Fibroblast of peridontal ligament (primary cell): ENCODE measurements at regions not wholly inside any gene's neighbourhood (a gene's known extent, or its start where the extent isn't known, plus 50 kb on each side); places are given as distances from the start of the nearest gene placed in this dataset.
"Not testable (repeated sequence)": the region's sequence is repeated elsewhere in the genome, so short reads cannot be mapped to it uniquely, and the experiment has no call there.

Source experiments
- DNase-seq: peaks from one replicate; pipeline ENCODE4 v3.0.0-alpha.2; 2010; ENCODE audit errors: extremely low read depth

DNA sequence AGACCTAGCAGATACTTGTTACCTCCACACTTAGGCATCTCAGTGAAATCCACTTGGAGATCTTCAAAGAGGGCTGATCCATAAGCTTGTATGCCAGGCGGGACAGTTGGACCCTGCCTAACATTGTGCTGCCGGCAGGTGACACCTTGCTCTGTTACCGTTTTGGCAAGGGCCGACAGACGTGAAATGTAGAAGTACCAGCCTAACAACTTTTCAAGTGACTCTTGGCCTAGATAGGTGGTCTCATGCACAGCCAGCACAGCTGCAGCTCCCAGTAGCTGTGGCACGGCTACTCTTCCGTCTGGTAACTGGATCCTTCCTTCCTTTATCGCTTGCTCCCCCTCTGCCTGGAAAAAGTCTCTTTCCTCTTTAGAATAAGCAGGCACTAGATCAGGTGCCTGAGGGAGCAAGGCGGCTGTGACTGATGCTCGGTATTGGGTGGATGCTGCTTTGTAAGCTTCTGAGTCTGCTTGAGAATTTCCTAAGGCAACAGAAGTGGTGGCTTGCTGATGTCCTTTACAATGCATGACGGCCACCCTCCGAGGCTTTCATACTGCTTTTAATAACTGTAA, 713.5 kb downstream of the AMY1C start:
- no peak for DNase-seq

DNA sequence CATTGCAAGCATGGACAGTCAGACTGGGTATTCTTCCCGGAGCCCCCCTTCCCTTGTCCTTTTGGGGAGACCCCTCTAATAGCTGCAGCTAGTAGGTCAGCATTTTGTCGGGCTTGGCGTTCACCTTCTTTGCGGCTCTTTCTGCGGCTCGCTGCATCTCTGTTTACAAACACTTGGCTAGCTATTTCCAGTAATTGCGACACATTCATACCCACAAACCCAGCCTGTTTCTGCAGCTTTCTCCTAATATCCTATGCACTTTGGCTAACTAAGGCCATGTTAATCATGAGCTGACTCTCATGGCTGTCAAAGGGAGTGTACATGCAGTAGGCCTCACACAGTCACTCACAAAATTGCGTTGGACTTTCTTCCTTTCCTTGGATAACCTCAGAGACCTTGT, 716.4 kb downstream of the AMY1C start:
- no peak for DNase-seq

DNA sequence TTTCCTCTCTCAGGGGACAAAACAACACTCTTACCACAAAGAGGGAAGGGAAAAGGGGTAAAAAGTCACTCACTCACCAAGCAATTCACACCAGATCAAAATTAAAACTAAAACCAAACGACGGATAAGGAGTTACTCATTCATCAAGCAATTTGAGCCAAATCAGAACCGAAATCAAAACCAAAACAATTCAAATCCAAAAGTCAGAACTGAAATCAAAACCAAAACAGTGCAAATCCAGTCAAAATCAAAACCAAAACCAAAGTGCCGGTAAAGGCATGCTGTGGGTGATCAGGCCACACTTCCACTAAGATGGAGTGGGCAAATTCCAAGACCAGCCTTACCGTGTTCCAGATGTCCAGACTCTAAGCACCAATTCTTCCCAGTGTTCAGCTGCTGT, 717.9 kb downstream of the AMY1C start:
- no peak for DNase-seq

DNA sequence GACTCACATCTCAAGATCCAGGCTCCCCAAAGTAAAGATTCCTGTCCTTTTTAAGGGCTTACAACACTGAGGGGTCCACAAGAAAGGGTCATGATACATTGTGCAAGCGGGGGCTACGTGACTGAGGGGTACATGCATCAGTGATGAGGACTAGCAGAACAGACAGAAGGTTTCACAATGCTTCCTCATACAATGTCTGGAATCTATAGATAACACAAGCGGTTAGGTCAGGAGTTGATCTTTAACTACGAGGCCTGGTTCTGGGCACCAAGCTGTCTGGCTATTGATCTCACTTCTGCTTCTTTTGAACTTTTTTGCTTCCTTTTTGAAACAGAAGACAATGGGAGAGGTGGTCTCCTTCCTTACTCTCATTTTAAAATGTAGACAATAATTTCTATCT, 718.6 kb downstream of the AMY1C start:
- no peak for DNase-seq

DNA sequence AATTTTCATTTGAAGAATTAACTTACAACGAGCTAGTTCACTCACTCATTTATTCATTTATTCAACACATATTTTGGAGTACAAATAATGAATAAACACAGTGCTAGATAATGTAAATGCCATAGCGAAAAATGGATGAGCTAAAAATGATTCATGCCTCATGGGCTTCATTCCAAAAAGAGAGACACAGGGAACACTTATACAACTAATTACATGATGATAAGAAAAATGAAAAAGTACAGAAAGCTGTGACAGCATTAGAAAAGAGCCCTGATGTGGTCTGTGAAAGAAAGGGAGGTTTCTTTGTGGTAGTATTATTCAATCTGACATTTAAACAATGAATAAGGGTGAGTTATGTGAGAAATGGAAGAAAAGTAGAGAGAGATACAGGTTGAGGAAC, 726.4 kb downstream of the AMY1C start:
- DNase-seq = no peak

DNA sequence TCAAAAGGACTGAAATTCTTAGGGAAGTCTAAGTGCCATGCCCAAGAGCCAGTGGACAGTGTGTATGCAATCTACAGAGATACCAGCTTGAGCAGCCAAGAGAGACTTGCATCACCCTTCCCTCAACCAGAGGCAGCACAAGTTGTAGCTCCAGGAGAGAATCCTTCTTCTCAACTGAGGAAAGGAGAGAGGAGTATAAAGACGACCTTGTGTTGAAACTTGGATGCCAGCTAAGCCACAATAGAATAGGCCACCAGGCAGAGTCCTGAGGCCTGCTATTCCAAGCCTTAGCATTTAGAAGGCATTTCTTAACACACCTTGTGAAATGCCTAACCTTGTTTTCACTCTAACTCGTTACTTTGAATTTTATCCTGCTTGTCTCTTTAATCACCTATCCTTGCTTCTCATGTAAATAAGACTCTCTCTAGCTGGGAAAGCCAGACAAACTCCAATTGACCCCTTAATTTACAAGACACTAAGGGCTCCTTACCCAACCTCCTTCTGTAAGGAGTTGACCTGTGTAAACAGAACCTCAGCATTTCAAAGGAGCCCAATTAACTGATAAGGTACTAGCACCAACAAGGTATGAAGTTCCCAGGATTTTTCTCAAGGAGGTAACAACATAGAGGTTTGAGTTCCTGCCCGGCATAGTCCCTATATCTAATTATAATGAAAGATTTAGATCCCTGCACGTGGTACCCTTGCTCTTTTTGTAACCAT, 738.8 kb downstream of the AMY1C start:
- DNase-seq = no peak

DNA sequence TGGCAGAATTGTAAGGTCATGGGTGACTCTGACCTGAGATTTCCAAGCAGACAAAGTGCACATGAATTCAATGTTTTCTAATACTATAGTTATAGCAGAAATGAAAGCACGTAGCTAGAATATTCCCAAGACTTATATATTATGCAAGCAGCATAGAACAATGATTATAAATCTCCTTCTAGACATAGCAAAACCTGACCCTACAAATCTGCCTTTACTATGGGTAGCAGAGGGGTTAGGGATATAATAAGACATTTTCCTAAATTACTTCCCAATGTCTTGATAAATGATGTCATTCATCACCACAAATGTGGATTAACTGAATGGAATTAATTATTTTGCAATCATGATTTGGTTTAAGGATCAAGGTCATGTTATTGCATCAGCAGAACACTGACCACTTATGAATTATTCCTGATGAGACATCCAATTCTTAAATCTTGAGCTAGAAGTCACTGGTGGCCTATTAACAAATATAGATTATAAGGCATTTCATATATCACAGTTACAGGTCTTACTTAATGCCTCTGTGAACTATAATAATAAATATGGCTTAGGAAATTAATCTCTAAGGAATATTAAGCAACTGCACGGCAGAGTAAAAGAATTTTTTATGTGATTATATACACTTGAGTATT, 776.6 kb downstream of the AMY1C start:
- no peak for DNase-seq

DNA sequence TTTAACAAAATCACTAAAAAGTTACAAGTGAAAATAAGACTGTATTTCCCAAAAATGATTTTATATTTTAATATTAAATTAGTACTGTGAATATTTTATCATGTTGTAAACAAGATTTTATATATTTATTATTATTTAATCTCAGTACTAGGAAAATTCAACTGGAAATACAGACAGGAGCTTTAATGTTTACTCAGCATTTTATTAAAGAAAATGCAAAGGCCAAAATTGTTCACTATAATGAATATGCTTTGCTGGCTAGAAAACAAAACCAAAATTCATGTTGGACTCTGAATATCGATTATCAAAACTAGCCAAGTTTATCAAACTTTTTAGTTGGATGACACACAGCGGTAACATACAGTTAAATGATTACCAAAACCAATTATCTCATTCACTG, 782.3 kb downstream of the AMY1C start:
- no peak for DNase-seq

DNA sequence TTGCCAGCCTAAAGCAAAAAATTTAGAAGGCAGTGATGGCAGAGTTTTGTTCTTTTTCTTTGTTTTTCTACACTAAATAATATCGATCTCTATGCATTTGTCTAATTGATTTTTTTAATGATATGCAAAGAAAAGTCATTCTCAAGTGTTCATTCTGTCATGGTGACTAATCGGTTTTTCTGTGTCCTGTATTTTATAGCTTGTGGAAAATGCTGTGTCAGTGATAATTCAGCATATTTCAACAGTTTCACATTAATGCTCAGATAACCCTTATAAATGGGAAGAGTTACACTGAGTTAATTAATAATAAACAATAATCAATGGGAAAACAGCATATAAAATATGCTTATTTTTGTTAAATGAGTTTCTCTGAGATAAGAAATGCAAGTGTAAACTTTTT, 824.9 kb downstream of the AMY1C start:
- DNase-seq = no peak

DNA sequence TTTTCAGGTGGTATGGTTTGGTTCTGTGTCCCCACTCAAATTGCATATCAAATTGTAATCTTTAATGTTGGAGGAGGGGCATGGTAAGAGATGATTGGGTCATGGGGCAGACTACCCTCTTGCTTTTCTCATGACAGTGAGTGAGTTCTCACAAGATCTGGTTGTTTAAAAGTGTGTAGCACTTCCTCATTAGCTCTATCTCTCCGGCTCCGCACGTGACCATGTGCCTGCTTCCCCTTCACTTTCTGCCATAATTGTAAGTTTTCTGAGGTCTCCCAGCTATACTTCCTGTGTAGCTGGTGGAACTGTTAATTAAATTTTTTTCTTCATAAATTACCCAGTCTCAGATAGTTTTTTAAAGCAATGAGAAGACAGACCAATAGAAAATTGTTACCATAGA, 843.2 kb downstream of the AMY1C start:
- no peak for DNase-seq

DNA sequence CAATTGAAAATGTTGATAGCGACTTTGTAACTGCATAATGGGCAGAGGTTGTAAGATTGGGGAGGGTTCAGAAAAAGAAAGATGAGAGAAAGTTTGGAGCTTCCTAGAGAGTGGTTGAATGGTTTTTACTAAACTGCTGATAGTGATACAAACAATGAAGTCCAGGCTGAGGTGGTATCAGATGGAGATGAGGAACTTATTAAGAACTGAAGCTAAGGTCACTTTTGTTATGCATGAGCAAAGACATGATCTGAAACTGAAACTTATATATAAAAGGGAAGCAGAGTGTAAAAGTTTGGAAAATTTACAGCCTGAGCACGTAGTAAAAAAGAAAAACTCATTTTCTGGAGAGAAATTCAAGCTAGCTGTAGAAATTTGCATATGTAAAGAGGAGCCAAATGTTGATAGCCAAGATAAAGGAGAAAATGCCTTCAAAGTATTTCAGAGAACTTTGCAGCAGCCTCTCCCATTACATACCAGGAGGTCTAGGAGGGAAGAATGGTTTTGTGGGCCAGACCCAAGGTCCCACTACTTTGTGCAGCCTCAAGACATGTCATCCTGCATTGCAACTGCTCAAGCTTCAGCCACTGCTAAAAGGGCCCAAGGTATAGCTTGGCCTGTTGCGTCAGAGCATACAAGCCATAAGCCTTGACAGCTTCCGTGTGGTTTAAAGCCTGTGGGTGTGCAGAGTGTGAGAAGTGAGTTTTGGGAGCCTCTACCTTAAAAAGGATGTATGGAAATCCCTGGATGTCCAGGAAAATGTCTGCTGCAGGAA, 843.9 kb downstream of the AMY1C start:
- no peak for DNase-seq

DNA sequence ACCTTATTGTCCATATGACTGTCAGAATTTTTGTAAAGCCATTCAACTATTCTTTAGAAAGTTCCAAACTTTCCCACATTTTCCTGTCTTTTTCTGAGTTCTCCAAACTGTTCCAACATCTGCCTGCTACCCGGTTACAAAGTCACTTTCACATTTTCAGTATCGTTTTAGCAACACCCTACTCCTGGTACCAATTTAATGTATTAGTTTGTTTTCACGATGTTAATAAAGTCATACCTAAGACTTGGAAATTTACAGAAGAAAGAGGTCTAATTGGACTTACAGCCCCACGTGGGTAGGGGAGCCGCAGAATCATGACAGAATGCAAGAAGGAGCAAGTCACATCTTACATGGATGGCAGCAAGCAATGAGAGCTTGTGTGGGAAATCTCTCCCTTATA, 867.8 kb downstream of the AMY1C start:
- no peak for DNase-seq

DNA sequence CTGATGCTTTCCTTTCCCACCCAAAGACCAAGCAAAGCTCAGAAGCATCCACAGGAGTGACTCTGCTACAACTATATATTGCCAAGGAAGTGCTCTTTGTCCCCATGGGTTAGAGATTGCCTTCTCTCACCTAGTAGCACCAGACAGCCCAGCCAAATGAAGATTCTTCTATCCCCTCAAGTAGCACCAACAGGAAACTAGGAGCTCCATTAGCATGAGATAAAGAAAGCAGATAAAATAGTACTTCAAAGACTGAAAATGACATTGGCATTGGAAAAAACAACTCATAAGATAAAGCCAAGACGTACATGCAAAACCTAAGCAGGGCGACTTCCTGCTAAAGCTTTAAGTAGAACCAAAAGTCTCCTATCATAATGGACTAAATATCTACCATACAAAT, 871.5 kb downstream of the AMY1C start:
- DNase-seq = no peak

DNA sequence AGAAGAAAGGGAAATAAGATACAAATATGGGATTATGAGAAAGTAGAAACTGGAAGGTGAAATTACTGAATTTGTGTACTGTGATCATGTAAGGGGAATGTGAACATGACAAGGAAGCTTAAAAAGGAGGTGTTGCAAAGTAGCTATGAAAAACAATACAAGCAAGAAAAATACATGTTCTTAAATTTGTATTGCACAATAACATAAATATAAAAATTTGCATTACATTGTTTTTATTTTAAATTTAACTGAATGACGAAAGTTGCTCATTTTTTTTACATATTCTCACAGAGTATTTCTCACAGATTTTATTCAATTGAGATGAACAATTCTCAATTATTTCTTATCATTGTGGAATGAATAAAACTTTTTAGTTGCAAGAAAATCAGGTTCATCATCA, 874.8 kb downstream of the AMY1C start:
- DNase-seq = no peak

DNA sequence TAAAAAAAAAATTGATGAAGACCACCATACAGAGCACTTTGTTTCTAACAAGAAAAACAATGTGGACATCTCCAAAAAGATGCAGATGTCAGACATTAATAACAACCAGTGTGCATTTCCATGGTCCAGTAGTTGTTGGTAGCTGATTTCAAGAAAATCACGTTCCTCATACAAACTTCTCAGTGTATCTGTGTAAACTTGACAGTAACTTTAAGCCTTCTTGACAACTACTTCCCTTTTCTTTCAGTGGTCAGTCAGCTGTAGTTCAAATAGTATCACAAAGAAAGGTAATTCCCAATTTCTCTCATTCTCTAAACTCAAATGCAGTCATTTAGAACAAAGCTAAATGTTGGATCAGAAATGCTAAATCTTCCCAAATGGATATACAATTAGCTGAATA, 879.9 kb downstream of the AMY1C start:
- no peak for DNase-seq

DNA sequence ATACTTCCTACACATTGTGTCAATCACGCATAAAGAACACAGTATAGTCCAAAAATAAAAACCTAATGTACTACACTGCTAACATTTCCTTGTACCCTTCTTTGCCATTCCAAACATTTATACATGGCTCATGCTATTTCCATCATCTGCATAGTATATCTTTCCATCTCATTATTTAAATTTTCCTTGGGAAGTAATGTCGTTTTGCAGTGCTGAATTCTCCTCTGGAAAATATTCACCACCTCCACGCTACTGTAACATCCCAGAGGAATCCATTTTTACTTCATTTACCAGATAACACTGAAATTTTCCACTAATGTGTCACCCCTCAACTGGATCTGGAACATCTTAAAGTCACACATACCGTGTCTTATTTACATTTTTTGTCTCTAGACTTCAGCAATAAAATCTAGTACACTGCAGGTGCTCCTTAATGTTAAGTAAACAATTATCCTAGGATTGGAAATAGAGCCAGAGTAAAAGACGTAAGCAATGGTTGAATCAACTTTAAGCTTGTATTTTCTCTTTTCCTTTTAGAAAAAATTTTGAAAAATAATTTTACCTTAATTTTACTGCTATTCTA, 881.0 kb downstream of the AMY1C start:
- no peak for DNase-seq

DNA sequence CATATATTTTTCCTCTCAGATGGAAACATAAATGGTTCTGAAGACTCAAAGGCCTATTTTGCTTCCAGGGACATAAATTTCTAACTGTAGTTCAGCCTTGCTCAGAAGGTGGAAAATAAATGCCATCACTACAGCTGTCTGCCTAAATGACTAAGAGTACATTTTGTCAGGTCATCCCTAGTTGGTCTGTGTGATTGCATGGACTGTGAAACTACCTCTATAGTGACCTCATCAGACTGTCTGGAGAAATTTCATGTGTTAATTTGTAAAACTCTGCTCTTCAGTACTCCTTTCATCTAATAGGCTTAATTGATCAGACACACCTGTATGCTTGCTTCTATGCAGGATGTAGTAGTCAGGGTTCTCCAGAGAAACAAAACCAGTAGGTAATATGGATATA, 886.9 kb downstream of the AMY1C start:
- DNase-seq = no peak

DNA sequence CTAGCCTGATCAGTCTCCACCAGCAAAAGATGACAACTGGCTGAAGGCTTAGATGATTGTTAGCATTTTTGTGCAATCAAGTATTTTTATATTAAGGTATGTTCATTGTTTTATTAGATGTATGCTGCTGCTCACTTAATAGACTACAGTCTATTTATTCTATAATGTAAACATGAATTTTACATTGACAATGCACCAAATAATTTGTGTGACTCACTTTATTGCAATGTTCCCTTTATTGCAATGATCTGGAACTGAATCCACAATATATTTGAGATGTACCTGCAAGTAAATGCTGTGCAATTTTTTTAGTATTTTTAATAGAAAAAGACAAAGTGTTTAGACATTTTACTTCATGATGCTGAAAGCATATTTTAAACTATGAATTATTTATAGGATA, 896.5 kb downstream of the AMY1C start:
- no peak for DNase-seq

DNA sequence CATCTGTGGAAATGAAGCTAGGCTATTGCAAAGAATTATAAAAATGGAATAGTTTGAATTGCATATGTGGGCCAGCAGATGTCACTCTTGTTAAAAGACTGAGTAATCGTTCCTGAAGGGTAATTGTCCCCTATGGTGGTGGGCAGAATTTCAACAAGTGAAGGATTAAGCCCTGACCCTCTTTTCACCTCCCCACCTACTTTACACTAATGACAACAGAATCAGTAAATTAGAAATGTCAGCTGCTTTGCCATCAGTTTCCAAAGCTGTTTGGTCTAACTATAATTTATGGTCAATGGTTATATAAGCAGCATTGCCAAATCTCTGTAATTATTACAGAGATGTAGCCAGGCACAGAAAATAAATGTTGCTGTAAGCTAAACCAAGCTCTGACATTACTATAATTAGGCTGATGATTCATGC, 898.6 kb downstream of the AMY1C start:
- no peak for DNase-seq

DNA sequence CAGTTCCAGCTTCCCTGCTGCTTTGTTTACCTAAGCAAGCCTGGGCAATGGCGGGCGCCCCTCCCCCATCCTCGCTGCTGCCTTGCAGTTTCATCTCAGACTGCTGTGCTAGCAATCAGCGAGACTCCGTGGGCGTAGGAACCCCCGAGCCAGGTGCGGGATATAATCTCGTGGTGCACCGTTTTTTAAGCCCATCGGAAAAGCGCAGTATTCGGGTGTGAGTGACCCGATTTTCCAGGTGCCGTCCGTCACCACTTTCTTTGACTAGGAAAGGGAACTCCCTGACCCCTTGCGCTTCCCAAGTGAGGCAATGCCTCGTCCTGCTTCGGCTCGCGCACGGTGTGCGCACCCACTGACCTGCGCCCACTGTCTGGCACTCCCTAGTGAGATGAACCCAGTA, 914.7 kb downstream of the AMY1C start:
- DNase-seq = not testable (repeated sequence)

DNA sequence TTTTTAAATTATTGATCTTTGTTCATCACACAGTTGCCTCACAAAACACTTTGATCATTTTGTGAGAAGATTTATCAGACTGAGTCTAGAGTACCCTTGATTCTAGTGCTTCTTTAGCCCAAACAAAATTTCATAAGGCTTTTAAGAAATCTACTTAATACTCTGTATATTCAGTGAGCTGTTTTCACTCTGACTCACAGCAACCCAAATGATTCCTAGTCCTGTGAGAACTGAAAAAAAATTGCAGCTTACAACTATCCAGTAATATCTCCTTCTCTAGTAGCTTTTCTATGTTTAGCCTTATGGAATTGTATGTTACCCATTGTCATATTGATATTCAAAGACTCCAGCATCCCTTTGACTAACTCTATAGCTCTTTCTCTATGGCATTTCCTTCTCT, 915.6 kb downstream of the AMY1C start:
- no peak for DNase-seq

DNA sequence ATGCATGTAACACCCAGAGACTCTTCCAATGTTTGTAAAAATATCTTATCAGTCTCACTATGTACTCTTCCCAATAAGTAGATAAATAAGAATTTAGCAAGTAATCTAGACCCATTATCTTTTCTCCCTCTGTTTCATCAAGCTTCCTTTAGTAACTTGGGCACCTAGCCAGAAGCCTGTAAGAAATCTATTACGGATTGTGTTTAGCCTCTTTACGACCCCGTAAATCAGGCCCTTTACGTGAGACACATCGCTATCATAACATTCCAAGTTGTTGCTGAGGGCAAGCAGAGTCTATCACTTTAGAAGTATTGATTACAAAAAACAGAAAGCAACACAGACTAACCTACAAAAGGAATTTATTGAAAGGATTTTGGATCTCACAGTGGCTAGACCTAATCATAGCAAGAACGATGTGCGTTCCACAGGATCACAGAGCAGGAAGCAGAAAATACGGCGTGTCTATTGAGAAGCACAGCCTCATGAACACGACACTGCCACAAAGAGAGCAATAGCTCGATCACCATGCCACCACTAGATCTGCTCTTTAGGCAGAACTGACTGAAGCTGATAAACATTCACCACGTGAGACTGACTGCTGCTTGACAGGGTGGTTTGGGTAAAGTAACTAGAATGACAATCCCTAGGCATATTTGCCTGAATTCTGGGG, 922.1 kb downstream of the AMY1C start:
- DNase-seq = no peak
